OCI-LY3 (cell line): ENCODE measurements at regions not wholly inside any gene's neighbourhood (a gene's known extent, or its start where the extent isn't known, plus 50 kb on each side); places are given as distances from the start of the nearest gene placed in this dataset.

Source experiments
- EZH2phosphoT487 ChIP-seq: fragments of 200-600 bp; shearing (Covaris generic); IDR thresholded peaks from 2 replicates; pipeline ENCODE4 v1.6.1; 2018; ENCODE audit warnings: antibody characterized with exemption, mixed run types, low read depth
- TF ChIP-seq, protein P1 (sequence below): fragments of 200-600, 300-600 bp; sonication (generic); IDR thresholded peaks from 2 replicates; pipeline ENCODE4 v1.5.1; 2014; ENCODE audit warnings: antibody characterized with exemption, low read length, low read depth

DNA sequence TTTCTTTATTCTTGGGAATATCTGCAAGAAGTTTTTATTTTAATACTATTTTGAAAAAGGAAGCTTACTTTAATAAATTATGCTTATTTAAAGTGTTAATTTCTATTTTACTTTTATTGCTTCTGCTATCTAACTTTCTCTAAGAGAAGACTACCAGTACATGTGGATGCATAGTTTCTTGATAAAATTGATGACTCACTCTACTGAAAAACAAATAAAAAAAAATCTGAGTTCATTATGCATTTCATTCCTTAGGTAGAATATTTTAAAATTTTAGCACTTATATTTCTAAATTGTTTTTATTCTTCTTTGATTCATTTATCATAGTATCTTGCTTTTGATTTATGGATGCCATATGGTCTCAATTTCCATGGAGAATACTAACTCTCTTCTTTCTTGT is 217.9 kb downstream of the TAF11L14 start:
- no peak for TF ChIP-seq EZH2phosphoT487
- TF ChIP-seq, protein P1, sequence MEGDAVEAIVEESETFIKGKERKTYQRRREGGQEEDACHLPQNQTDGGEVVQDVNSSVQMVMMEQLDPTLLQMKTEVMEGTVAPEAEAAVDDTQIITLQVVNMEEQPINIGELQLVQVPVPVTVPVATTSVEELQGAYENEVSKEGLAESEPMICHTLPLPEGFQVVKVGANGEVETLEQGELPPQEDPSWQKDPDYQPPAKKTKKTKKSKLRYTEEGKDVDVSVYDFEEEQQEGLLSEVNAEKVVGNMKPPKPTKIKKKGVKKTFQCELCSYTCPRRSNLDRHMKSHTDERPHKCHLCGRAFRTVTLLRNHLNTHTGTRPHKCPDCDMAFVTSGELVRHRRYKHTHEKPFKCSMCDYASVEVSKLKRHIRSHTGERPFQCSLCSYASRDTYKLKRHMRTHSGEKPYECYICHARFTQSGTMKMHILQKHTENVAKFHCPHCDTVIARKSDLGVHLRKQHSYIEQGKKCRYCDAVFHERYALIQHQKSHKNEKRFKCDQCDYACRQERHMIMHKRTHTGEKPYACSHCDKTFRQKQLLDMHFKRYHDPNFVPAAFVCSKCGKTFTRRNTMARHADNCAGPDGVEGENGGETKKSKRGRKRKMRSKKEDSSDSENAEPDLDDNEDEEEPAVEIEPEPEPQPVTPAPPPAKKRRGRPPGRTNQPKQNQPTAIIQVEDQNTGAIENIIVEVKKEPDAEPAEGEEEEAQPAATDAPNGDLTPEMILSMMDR, result no peak
